RCC 7860 (cell line): ENCODE measurements at regions not wholly inside any gene's neighbourhood (a gene's known extent, or its start where the extent isn't known, plus 50 kb on each side); places are given as distances from the start of the nearest gene placed in this dataset.
A peak's percentile ranks its signal among the peaks of the same experiment; 100 is the strongest.

Experiments
- DNase-seq: peaks from one replicate; pipeline ENCODE4 v3.0.0-alpha.2; 2015; ENCODE audit warnings: low spot score
- FAIRE-seq: peaks from 2 replicates; lab custom pipeline; 2012; peaks lifted over from hg19 to GRCh38; lab: Jason Lieb, UNC

- no peak for FAIRE-seq
- no peak for DNase-seq
Measured at GRCh38 chrX:78496483-78496882, 162.6 kb downstream of the RTL3 start.

GRCh38 chrX:78493180-78493579 lies 165.8 kb upstream of the CYSLTR1 start:
- FAIRE-seq (no peak), DNase-seq (no peak)

GRCh38 chrX:78476701-78477100 lies 149.3 kb upstream of the CYSLTR1 start:
- no peak for DNase-seq

GRCh38 chrX:78456909-78457308 lies 129.5 kb upstream of the CYSLTR1 start:
- FAIRE-seq (no peak), DNase-seq (no peak)

More at GRCh38 chrX:78476701-78477100, 149.3 kb upstream of the CYSLTR1 start:
- no peak for FAIRE-seq

- DNase-seq: peak; percentile 16
- no peak for FAIRE-seq
Measured at GRCh38 chrX:78455901-78456300, 128.5 kb upstream of the CYSLTR1 start.

GRCh38 chrX:78452356-78452755 lies 124.9 kb upstream of the CYSLTR1 start:
- DNase-seq: no peak
- peak; percentile 67 for FAIRE-seq

- DNase-seq (no peak), FAIRE-seq (no peak)
Measured at GRCh38 chrX:78437621-78438020, 110.2 kb upstream of the CYSLTR1 start.

- FAIRE-seq (no peak), DNase-seq (no peak)
Measured at GRCh38 chrX:78429172-78429571, 101.8 kb upstream of the CYSLTR1 start.

GRCh38 chrX:78388663-78389062 lies 61.3 kb upstream of the CYSLTR1 start:
- DNase-seq: no peak
- FAIRE-seq: no peak

- FAIRE-seq (no peak), DNase-seq (no peak)
Measured at GRCh38 chrX:78387364-78387763, 60.0 kb upstream of the CYSLTR1 start.

- FAIRE-seq (no peak), DNase-seq (no peak)
Measured at GRCh38 chrX:78384486-78384885, 57.1 kb upstream of the CYSLTR1 start.

GRCh38 chrX:78383594-78383993 lies 56.2 kb upstream of the CYSLTR1 start:
- no peak for DNase-seq
- FAIRE-seq: no peak

GRCh38 chrX:78378476-78379115 lies 51.2 kb upstream of the CYSLTR1 start:
- FAIRE-seq (no peak), DNase-seq (no peak)
